PC-9 (cell line): ENCODE measurements at regions not wholly inside any gene's neighbourhood (a gene's known extent, or its start where the extent isn't known, plus 50 kb on each side); places are given as distances from the start of the nearest gene placed in this dataset.

Experiments used
- BruUV-seq: library from RNA; stranded (reverse); fragments of 400-500 nt; replicated peaks from 2 replicates; lab custom pipeline; 2021; lab: Mats Ljungman, UMichigan
- CTCF ChIA-PET: fragments of 300-600 bp; sonication (Branson Sonifier 250); formaldehyde crosslinking; loops from one replicate; lab custom pipeline; 2022; ENCODE audit warnings: antibody characterized with exemption; lab: Charles Lee
- POLR2A ChIA-PET: fragments of 300-600 bp; sonication (Branson Sonifier 250); formaldehyde crosslinking; loops from one replicate; lab custom pipeline; 2022; ENCODE audit warnings: antibody characterized with exemption; ENCODE audit not compliant: unreplicated experiment; lab: Charles Lee
- DNase-seq, 2 experiments: peaks; one replicate each; pipeline versions ENCODE4 v3.0.0 to v3.0.0-alpha.2; 2015 to 2022; ENCODE audit warnings: mixed read lengths in 1 of 2
- H2AFZ ChIP-seq: fragments of 200-600 bp; sonication (generic); 2 replicates; pipeline ENCODE4 v1.8.1; 2017; ENCODE audit warnings: antibody characterized with exemption
- H3F3A ChIP-seq: fragments of 200-600 bp; sonication (generic); 2 replicates; pipeline ENCODE4 v1.8.1; 2017; ENCODE audit warnings: antibody characterized with exemption, mild to moderate bottlenecking, low read depth; ENCODE audit not compliant: insufficient read depth
- H3K27ac ChIP-seq: fragments of 200-600 bp; sonication (generic); 2 replicates; pipeline ENCODE4 v1.6.1; 2016; ENCODE audit warnings: mixed run types
- H3K27me3 ChIP-seq: fragments of 200-600 bp; sonication (generic); 2 replicates; pipeline ENCODE4 v1.6.1; 2016; ENCODE audit warnings: low read depth, mixed run types; ENCODE audit not compliant: insufficient read depth
- H3K36me3 ChIP-seq: fragments of 200-600 bp; sonication (generic); 2 replicates; pipeline ENCODE4 v1.6.1; 2016; ENCODE audit warnings: low read depth, mixed run types
- H3K4me1 ChIP-seq: fragments of 200-600 bp; sonication (generic); replicated peaks from 2 replicates; pipeline ENCODE4 v1.6.1; 2016; ENCODE audit warnings: mixed run types; ENCODE audit not compliant: insufficient read depth
- H3K4me2 ChIP-seq: fragments of 200-600 bp; sonication (generic); 2 replicates; pipeline ENCODE4 v1.6.1; 2017; ENCODE audit warnings: mixed run types
- H3K4me3 ChIP-seq: fragments of 200-600 bp; sonication (generic); 2 replicates; pipeline ENCODE4 v1.6.1; 2016; ENCODE audit warnings: mixed run types
- H3K79me2 ChIP-seq: fragments of 200-600 bp; sonication (generic); 2 replicates; pipeline ENCODE4 v1.6.1; 2017; ENCODE audit warnings: low read depth, mixed run types
- H3K9me2 ChIP-seq: fragments of 200-600 bp; sonication (generic); 2 replicates; pipeline ENCODE4 v1.8.1; 2017; ENCODE audit warnings: mild to moderate bottlenecking; ENCODE audit not compliant: insufficient read depth
- H3K9me3 ChIP-seq: fragments of 200-600 bp; sonication (generic); 2 replicates; pipeline ENCODE4 v1.8.1; 2016; ENCODE audit warnings: low read depth; ENCODE audit not compliant: insufficient read depth
- H4K20me1 ChIP-seq: fragments of 200-600 bp; sonication (generic); 2 replicates; pipeline ENCODE4 v1.8.1; 2017; ENCODE audit not compliant: insufficient read depth
- EZH2 ChIP-seq: fragments of 200-600 bp; sonication (generic); IDR thresholded peaks from 2 replicates; pipeline ENCODE4 v1.8.0; 2017; ENCODE audit warnings: antibody characterized with exemption, low read depth
- intact Hi-C: fragments of 100-400 bp; cut with micrococcal nuclease; formaldehyde crosslinking; loops from one replicate; pipeline ENCODE4 v1.10.0; 2022; ENCODE audit not compliant: unreplicated experiment
- TF ChIP-seq, protein P1 (sequence below): fragments of 200-600 bp; sonication (generic); conservative IDR thresholded peaks from 2 replicates; pipeline ENCODE4 v1.6.1; 2017; ENCODE audit warnings: mixed run types, antibody characterized with exemption, mild to moderate bottlenecking, moderate library complexity

DNA sequence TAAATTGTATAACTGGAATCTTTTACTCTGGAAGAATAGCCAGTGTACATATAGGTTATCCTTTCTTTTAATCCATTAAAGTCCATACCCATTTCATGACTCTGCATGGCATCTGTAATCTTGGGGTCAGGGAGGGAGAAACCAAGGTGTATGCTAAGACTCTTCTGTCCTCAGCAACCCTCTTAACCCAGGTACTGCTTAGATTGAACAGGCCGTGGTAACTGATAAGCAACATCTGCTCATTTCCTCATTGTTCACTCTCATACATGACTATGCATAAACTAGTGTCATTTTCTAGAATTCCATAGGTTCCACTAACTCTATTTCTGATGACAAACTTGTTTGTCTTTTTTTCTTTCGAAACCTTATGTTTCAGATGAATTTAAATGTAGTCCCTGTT lies 69.3 kb upstream of the IFNE start:
- H3K79me2 ChIP-seq = peaks cover 100% of the 10 kb centered on the region
- no peaks in the 10 kb centered on the region for H3K9me2 ChIP-seq
- peak in 1 of 2 experiments; percentile 42 for DNase-seq
- 0 out of 2 replicates have a peak, but pooled peaks cover 5% of the 10 kb centered on the region for H3K36me3 ChIP-seq
- H3K27ac ChIP-seq = peak overlapping the region; percentile 19; the same call in 1 of the 2 replicates
- H3K4me1 ChIP-seq = peaks cover 3% of the 10 kb centered on the region; the same call in 1 of the 2 replicates
- ChIA-PET POLR2A (interaction anchor here (0.7 kb wide), 1 partner anchor 596 kb away, joined by 3 read pairs; no protein-coding TSS in a partner anchor), CTCF (no interaction called here)
- H4K20me1 ChIP-seq = peaks cover 8% of the 10 kb centered on the region; the same call in 1 of the 2 replicates
- intact Hi-C loops = loop anchor here (10.0 kb wide), 1 partner anchor 227 kb away; no protein-coding TSS in a partner anchor
- no peak for TF ChIP-seq EZH2
- TF ChIP-seq, protein P1, sequence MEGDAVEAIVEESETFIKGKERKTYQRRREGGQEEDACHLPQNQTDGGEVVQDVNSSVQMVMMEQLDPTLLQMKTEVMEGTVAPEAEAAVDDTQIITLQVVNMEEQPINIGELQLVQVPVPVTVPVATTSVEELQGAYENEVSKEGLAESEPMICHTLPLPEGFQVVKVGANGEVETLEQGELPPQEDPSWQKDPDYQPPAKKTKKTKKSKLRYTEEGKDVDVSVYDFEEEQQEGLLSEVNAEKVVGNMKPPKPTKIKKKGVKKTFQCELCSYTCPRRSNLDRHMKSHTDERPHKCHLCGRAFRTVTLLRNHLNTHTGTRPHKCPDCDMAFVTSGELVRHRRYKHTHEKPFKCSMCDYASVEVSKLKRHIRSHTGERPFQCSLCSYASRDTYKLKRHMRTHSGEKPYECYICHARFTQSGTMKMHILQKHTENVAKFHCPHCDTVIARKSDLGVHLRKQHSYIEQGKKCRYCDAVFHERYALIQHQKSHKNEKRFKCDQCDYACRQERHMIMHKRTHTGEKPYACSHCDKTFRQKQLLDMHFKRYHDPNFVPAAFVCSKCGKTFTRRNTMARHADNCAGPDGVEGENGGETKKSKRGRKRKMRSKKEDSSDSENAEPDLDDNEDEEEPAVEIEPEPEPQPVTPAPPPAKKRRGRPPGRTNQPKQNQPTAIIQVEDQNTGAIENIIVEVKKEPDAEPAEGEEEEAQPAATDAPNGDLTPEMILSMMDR = no peak
- BruUV-seq = no TSS peak
- H3K9me3 ChIP-seq = no peaks in the 10 kb centered on the region
- no peak overlapping the region for H2AFZ ChIP-seq
- H3F3A ChIP-seq = no peaks in the 10 kb centered on the region
- H3K4me2 ChIP-seq = peak overlapping the region; percentile 19; the same call in 1 of the 2 replicates
- H3K27me3 ChIP-seq = no peaks in the 10 kb centered on the region
- no peak overlapping the region for H3K4me3 ChIP-seq

DNA sequence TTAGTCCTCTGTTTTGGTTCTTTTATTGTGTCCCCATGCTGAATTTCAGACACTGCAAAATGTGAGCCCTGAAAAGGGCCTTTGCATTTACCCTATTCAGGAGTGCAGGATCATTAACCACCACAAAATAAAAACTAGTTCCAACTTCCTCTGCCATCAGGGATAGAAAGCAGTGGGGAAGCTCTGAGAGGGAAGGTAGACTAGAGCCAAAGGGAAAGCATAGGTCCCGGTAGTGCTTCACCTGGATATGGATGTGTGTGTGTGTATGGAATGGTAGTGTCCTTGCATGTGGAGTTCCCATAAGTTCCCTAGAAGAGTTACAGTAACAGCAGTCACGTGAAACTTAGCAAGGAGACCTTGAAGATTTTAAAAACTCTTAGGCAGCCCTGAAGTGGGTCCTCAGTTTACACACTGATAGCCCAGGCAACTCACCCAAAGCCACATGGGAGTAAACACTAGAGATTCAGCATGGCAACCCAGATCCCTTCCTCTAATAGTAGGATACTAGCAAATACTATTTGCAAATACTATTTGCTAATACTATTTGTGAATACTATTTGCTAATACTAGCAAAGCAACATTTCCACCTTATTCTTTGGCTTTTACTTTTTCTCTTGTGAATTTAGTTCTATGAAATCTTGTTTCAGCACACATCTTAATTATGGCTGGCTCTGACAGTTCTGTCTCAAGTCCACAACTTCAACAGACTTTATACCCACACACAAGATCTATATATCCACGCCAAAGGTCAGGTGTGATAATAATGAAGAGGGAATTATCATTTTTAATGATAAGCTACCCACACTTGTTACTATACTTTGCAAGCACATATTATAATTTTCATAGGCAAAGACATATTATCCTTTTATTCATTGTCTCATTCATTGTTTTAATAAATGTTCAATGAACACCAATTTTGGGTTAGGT lies 70.4 kb upstream of the IFNE start:
- H3F3A ChIP-seq = no peaks in the 10 kb centered on the region
- peaks cover 100% of the 10 kb centered on the region for H3K79me2 ChIP-seq
- no peak overlapping the region for H3K4me3 ChIP-seq
- no TSS peak for BruUV-seq
- H3K4me1 ChIP-seq = peaks cover 3% of the 10 kb centered on the region; the same call in 1 of the 2 replicates
- intact Hi-C loops = loop anchor here (10.0 kb wide), 1 partner anchor 228 kb away; no protein-coding TSS in a partner anchor
- H3K36me3 ChIP-seq = 0 out of 2 replicates have a peak, but pooled peaks cover 5% of the 10 kb centered on the region
- peaks cover 8% of the 10 kb centered on the region; the same call in 1 of the 2 replicates for H4K20me1 ChIP-seq
- no peaks in the 10 kb centered on the region for H3K9me2 ChIP-seq
- peak overlapping the region; percentile 11; the same call in 1 of the 2 replicates for H3K4me2 ChIP-seq
- ChIA-PET POLR2A (interaction anchor here (0.6 to 0.7 kb wide), 3 partner anchors 10 to 595 kb away, joined by 3 to 5 read pairs (median 4); no protein-coding TSS in a partner anchor), CTCF (interaction anchor here (0.5 kb wide), 1 partner anchor 442 kb away, joined by 3 read pairs; the partner anchor contains the start of genes CDKN2A and CDKN2B-AS1)
- no peak for DNase-seq
- TF ChIP-seq EZH2 = no peak
- TF ChIP-seq, protein P1 = no peak
- H3K27ac ChIP-seq = no peak overlapping the region
- H3K27me3 ChIP-seq = no peaks in the 10 kb centered on the region
- no peaks in the 10 kb centered on the region for H3K9me3 ChIP-seq
- no peak overlapping the region for H2AFZ ChIP-seq

DNA sequence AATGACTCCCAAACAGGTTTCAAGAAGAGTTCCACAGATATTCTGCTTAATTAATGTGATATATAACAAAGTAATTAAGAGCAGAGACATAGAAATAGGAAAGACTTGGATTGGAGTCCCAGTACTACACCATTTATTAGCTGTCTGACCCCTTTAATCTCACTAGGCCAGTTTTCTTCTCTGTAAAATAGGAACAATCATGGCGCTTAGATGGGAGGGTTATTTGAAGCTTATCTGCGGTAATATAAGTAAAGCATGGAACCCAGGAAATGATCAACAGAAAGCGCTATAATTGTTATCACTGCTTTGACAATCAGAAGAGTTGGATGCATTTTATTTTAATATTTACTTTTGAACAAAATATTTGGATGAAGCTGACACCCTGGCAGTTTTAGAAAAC lies 71.3 kb upstream of the IFNE start:
- Histone ChIP-seq H3K4me3 (no peak overlapping the region), H3K27me3 (no peaks in the 10 kb centered on the region), H3K27ac (no peak overlapping the region), H3K4me2 (no peak overlapping the region; the same call in 1 of the 2 replicates), H2AFZ (no peak overlapping the region), H4K20me1 (peaks cover 10% of the 10 kb centered on the region), H3K9me3 (no peaks in the 10 kb centered on the region), H3K4me1 (peaks cover 3% of the 10 kb centered on the region; the same call in 1 of the 2 replicates), H3F3A (no peaks in the 10 kb centered on the region), H3K36me3 (0 out of 2 replicates have a peak, but pooled peaks cover 5% of the 10 kb centered on the region), H3K79me2 (peaks cover 100% of the 10 kb centered on the region), H3K9me2 (no peaks in the 10 kb centered on the region)
- ChIA-PET POLR2A (interaction anchor here (0.6 to 0.7 kb wide), 2 partner anchors 11 to 28 kb away, joined by 4 to 9 read pairs; no protein-coding TSS in a partner anchor), CTCF (interaction anchor here (0.5 kb wide), 1 partner anchor 441 kb away, joined by 3 read pairs; the partner anchor contains the start of genes CDKN2A and CDKN2B-AS1)
- intact Hi-C loops = loop anchor here (10.0 kb wide), 1 partner anchor 229 kb away; no protein-coding TSS in a partner anchor
- no peak for DNase-seq
- TF ChIP-seq, protein P1 = no peak
- no peak for TF ChIP-seq EZH2
- BruUV-seq = no TSS peak
